Medulla oblongata (tissue), 1 donor: ENCODE measurements at regions not wholly inside any gene's neighbourhood (a gene's known extent, or its start where the extent isn't known, plus 50 kb on each side); places are given as distances from the start of the nearest gene placed in this dataset.
A peak's percentile ranks its signal among the peaks of the same experiment; 100 is the strongest.

Experiments
- DNase-seq: peaks from one replicate; pipeline ENCODE4 v3.0.0-alpha.2; 2015; ENCODE audit errors: extremely low spot score

GRCh38 chr15:56868170-56868569, 50.3 kb upstream of the TCF12 start:
- DNase-seq, result no peak

GRCh38 chr15:56866803-56867202, 51.6 kb upstream of the TCF12 start:
- DNase-seq, result no peak

- DNase-seq, result no peak
Observed at GRCh38 chr15:56857828-56858227, 60.6 kb upstream of the TCF12 start.

GRCh38 chr15:56856934-56857333, 61.5 kb upstream of the TCF12 start:
- no peak for DNase-seq

GRCh38 chr15:56844892-56845291, 73.6 kb upstream of the TCF12 start:
- no peak for DNase-seq

- DNase-seq, result no peak
Observed at GRCh38 chr15:56844471-56844870, 74.0 kb upstream of the TCF12 start.

- DNase-seq, result no peak
Observed at GRCh38 chr15:56839641-56840040, 78.8 kb upstream of the TCF12 start.

GRCh38 chr15:56839099-56839498, 79.3 kb upstream of the TCF12 start:
- no peak for DNase-seq

DNA sequence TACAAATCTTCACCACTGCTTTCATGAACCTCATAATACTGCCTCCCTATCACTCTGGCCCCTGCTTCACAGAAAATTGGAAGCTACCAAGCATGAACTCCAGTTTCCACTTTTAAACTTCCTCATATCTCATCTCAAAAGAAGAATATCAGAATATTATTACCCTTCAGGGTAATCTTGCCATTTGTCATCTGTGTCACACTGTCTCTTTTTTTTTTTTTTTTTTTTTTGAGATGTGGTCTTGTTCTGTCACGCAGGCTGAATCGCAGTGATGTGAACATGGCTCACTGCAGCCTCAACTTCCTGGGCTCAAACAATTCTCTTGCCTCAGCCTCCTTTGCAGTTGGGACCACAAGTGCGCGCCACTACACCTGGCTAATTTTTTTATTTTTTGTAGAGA, 80.4 kb upstream of the TCF12 start:
- no peak for DNase-seq

GRCh38 chr15:56837273-56837672, 81.2 kb upstream of the TCF12 start:
- no peak for DNase-seq

GRCh38 chr15:56835718-56836171, 82.7 kb upstream of the TCF12 start:
- peak; percentile 69 for DNase-seq

DNA sequence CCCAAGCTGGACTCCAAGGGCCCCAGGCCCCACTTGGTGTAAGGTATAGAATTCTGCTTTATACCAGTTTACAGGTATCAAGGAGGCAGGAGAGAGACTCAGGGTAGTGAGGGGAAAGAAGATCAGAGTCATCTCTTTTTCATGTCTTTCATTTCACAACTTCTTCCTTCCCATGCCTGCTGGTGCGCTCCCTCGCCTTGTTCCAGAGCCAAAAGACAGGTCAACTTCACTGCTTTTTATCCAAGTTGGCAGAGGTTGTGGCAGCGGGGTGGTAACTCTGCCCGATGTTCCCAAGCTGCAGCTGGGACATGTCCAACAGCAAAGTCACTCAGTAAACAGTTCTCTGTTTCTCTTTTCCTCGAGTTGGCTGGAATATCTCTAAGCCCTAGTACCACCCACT, 86.3 kb upstream of the TCF12 start:
- peak; percentile 79 for DNase-seq

- no peak for DNase-seq
Observed at GRCh38 chr15:56831467-56832005, 86.9 kb upstream of the TCF12 start.

DNA sequence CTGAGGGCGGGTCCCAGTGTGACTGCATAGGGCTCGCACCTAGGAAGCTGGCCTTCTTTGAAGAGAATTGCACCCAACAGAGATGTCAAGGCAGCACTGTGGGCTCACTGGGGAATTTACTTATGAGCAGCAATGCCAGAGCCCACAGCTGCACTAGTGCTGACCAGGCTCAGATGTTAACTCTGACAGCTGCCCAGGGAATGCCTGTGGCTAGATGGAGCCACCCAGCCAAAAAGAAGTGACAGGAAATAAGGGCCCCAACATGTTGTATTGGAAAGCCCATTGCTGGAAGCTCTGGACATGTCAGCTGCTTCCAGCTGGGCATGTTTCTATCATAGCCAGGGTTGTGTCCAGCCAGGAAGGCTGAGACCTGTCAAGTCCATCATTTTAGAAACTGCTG, 90.9 kb upstream of the ZNF280D start:
- no peak for DNase-seq

GRCh38 chr15:56821721-56822425, 88.6 kb upstream of the ZNF280D start:
- peak; percentile 71 for DNase-seq

GRCh38 chr15:56820333-56820732, 87.0 kb upstream of the ZNF280D start:
- DNase-seq, result no peak

DNA sequence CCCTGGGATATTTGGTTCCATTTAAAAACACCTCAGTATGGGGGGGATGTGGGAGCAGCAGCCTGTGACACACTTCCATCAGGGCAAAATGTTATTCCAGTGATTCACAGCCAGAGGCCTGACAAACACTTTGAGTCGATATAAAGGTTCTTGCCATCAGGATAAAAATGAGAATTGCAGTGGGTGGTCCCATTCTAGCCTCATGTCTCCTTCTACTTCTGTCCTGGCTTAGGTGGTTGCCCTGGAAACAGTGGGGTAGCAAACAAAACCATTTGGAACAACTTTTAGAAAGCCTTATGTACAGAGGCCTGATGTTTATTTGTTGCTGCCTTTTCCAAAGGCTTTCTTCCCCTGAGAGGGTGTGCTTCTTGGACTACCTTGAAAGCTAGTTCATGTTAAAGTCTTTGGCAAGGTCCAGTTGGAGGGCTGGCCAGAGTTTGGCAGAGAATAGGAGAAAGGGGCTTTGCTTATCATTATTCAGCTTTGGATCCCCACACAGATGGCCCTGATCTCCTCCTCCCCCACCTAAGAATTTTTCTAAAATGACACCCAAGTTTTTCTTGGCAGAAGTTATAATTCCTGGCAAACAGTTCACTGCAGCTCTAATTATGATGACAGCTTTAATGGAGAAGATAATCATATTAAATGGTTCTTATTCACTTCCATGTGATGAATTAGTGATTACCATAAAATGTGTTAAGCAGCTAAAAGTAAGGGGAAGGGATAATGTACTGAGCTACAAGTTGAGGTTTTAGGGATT, 84.2 kb upstream of the ZNF280D start:
- DNase-seq, result no peak

DNA sequence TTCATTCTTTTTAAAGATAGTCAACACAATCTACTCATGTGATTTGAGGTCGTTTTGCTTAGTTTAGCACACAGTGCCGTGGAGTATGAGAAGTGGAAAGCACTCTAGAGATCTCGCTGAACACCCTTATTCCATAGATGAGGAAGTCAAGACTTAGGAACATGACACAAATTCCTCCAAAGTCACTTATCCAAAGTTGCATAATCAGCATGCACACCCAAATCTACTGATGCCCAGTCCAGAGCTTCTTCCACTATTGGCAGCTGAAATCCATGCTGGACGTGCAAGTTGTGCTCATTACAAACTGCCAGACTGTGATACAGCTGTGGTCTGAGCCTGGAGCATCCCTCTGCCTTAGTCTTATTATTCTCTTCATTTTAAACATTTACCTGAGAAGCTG, 83.5 kb upstream of the ZNF280D start:
- no peak for DNase-seq

- DNase-seq, result no peak
Observed at GRCh38 chr15:56815247-56815646, 81.9 kb upstream of the ZNF280D start.

- DNase-seq, result no peak
Observed at GRCh38 chr15:56814429-56814828, 81.1 kb upstream of the ZNF280D start.

DNA sequence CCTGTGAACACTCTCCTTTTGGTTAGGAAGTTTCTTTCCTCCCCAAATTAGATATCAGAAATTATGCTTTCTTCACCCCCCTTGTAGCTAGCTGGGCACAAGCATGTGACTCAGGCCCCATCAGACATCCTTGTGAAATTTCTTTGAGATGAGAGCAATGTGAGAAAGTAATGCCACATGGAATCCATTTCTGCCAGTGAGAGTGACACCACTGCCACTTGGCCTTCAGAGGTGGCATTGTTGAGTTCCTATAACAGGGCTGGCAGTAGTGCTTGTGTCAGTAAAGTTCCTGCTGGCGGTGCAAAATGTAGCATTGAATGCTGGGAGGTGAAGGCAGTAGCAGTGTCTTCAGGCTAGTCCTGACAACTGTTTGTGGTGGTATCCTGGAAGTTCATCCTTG, 80.7 kb upstream of the ZNF280D start:
- DNase-seq, result no peak

- no peak for DNase-seq
Observed at GRCh38 chr15:56812961-56813360, 79.7 kb upstream of the ZNF280D start.

GRCh38 chr15:56812221-56812620, 78.9 kb upstream of the ZNF280D start:
- peak; percentile 39 for DNase-seq
